ENCODE measurements at regions not wholly inside any gene's neighbourhood (a gene's known extent, or its start where the extent isn't known, plus 50 kb on each side); places are given as distances from the start of the nearest gene placed in this dataset.

DNA sequence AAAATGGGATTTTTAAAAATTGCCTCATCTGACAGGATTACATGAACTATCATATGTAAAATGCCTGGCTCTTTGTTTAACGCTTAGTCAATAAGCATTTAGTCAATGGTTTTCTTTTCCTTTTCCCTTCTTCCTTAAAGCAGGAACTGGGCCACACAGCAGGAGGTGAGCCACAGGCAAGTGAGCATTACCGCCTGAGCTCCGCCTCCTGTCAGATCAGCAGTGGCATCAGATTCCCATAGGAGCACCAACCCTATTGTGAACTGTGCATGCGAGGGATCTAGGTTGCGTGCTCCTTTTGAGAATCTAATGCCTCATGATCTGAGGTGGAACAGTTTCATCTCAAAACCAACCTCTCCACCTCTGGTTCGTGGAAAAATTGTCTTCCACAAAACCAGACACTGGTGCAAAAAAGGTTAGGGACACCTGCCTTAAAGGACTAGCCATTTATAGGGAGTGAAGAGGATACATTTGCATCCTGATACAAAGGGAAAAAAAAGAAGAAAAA, 306.1 kb downstream of the FBXW7 start:
- no peaks in the 10 kb centered on the region for H3K79me2 ChIP-seq (ENCODE audit: control insufficient read depth, low read length)
- H3F3A ChIP-seq (ENCODE audit: control insufficient read depth, insufficient read depth), result no peaks in the 10 kb centered on the region
- H4K20me1 ChIP-seq (ENCODE audit: control insufficient read depth, insufficient read depth, low read depth, low read length), result no peaks in the 10 kb centered on the region
- no peaks in the 10 kb centered on the region for H3K9me2 ChIP-seq (replicated peaks; ENCODE audit: control insufficient read depth, low read length)
- no peak overlapping the region for H3K27ac ChIP-seq (ENCODE audit: low read depth, low read length)
- H3K27me3 ChIP-seq (ENCODE audit: control insufficient read depth, low read length), result no peaks in the 10 kb centered on the region
- no peaks in the 10 kb centered on the region for H3K36me3 ChIP-seq (ENCODE audit: control insufficient read depth, low read length)
- no peak overlapping the region for H3K4me3 ChIP-seq (ENCODE audit: low read length)
- H3K9me3 ChIP-seq (ENCODE audit: control insufficient read depth, insufficient read depth, low read length), result no peaks in the 10 kb centered on the region
- no peaks in the 10 kb centered on the region for H3K4me1 ChIP-seq (ENCODE audit: control insufficient read depth, low read length)
- H3K4me2 ChIP-seq (ENCODE audit: low read length), result no peak overlapping the region
- TF ChIP-seq, protein P1, sequence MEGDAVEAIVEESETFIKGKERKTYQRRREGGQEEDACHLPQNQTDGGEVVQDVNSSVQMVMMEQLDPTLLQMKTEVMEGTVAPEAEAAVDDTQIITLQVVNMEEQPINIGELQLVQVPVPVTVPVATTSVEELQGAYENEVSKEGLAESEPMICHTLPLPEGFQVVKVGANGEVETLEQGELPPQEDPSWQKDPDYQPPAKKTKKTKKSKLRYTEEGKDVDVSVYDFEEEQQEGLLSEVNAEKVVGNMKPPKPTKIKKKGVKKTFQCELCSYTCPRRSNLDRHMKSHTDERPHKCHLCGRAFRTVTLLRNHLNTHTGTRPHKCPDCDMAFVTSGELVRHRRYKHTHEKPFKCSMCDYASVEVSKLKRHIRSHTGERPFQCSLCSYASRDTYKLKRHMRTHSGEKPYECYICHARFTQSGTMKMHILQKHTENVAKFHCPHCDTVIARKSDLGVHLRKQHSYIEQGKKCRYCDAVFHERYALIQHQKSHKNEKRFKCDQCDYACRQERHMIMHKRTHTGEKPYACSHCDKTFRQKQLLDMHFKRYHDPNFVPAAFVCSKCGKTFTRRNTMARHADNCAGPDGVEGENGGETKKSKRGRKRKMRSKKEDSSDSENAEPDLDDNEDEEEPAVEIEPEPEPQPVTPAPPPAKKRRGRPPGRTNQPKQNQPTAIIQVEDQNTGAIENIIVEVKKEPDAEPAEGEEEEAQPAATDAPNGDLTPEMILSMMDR (IDR thresholded peaks at IDR 0.05; ENCODE audit: low read depth, low read length, poor library complexity, severe bottlenecking), result no peak
- TF ChIP-seq EZH2phosphoT487 (IDR thresholded peaks at IDR 0.05; ENCODE audit: borderline replicate concordance, low read length), result no peak

- Histone ChIP-seq H3K27ac (ENCODE audit: low read depth, low read length) (no peak overlapping the region), H4K20me1 (ENCODE audit: control insufficient read depth, insufficient read depth, low read depth, low read length) (no peaks in the 10 kb centered on the region), H3K36me3 (ENCODE audit: control insufficient read depth, low read length) (no peaks in the 10 kb centered on the region), H3K9me2 (replicated peaks; ENCODE audit: control insufficient read depth, low read length) (no peaks in the 10 kb centered on the region), H3K4me3 (ENCODE audit: low read length) (no peak overlapping the region), H3K4me1 (ENCODE audit: control insufficient read depth, low read length) (no peaks in the 10 kb centered on the region), H3K9me3 (ENCODE audit: control insufficient read depth, insufficient read depth, low read length) (no peaks in the 10 kb centered on the region), H3K27me3 (ENCODE audit: control insufficient read depth, low read length) (no peaks in the 10 kb centered on the region), H3K79me2 (ENCODE audit: control insufficient read depth, low read length) (no peaks in the 10 kb centered on the region), H3F3A (ENCODE audit: control insufficient read depth, insufficient read depth) (no peaks in the 10 kb centered on the region), H3K4me2 (ENCODE audit: low read length) (no peak overlapping the region)
- TF ChIP-seq EZH2phosphoT487 (IDR thresholded peaks at IDR 0.05; ENCODE audit: borderline replicate concordance, low read length), result no peak
- TF ChIP-seq, protein P1 (IDR thresholded peaks at IDR 0.05; ENCODE audit: low read depth, low read length, poor library complexity, severe bottlenecking), result no peak
These were observed 310.2 kb downstream of the FBXW7 start for GRCh38 chr4:152225680-152226079.

- no peaks in the 10 kb centered on the region for H3K36me3 ChIP-seq (ENCODE audit: control insufficient read depth, low read length)
- H3K9me2 ChIP-seq (replicated peaks; ENCODE audit: control insufficient read depth, low read length), result no peaks in the 10 kb centered on the region
These were observed 311.0 kb downstream of the FBXW7 start for GRCh38 chr4:152224721-152225420.

More at GRCh38 chr4:152224721-152225420, 311.0 kb downstream of the FBXW7 start:
- no peaks in the 10 kb centered on the region for H3F3A ChIP-seq (ENCODE audit: control insufficient read depth, insufficient read depth)
- H3K27me3 ChIP-seq (ENCODE audit: control insufficient read depth, low read length), result peaks cover 2% of the 10 kb centered on the region; the same call in 1 of the 2 replicates
- no peaks in the 10 kb centered on the region for H3K9me3 ChIP-seq (ENCODE audit: control insufficient read depth, insufficient read depth, low read length)
- no peak for TF ChIP-seq EZH2phosphoT487 (IDR thresholded peaks at IDR 0.05; ENCODE audit: borderline replicate concordance, low read length)
- TF ChIP-seq, protein P1 (IDR thresholded peaks at IDR 0.05; ENCODE audit: low read depth, low read length, poor library complexity, severe bottlenecking), result no peak
- H3K27ac ChIP-seq (ENCODE audit: low read depth, low read length), result no peak overlapping the region
- no peak overlapping the region for H3K4me3 ChIP-seq (ENCODE audit: low read length)
- no peak overlapping the region for H3K4me2 ChIP-seq (ENCODE audit: low read length)
- no peaks in the 10 kb centered on the region for H4K20me1 ChIP-seq (ENCODE audit: control insufficient read depth, insufficient read depth, low read depth, low read length)
- no peaks in the 10 kb centered on the region for H3K4me1 ChIP-seq (ENCODE audit: control insufficient read depth, low read length)
- H3K79me2 ChIP-seq (ENCODE audit: control insufficient read depth, low read length), result no peaks in the 10 kb centered on the region

Data from DOHH2 (cell line).